Fibroblast of gingiva (primary cell): ENCODE measurements at regions not wholly inside any gene's neighbourhood (a gene's known extent, or its start where the extent isn't known, plus 50 kb on each side); places are given as distances from the start of the nearest gene placed in this dataset.

ENCODE experiments used
- DNase-seq: peaks from one replicate; pipeline ENCODE4 v3.0.0-alpha.2; 2011; ENCODE audit warnings: low read depth

DNA sequence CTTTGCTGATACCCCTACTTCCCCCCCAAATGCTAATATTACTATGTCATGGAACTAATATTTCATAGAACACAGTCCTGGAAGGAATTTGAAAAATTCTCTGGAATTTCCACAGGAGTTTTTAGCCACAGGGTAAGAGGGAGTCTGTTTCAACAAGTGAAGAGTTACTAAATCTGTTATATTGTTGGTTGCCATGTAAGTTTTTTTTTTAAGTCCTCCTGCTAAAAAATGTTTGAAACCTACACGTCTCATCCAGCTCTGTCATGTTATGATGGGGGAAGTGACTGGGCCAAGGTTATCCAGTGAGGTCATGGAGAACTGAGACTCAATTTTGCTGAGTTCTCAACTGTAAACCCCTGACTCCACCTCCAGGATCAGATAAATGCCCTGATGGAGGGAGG, 60.8 kb upstream of the USP24 start:
- peak; percentile 6 for DNase-seq

DNA sequence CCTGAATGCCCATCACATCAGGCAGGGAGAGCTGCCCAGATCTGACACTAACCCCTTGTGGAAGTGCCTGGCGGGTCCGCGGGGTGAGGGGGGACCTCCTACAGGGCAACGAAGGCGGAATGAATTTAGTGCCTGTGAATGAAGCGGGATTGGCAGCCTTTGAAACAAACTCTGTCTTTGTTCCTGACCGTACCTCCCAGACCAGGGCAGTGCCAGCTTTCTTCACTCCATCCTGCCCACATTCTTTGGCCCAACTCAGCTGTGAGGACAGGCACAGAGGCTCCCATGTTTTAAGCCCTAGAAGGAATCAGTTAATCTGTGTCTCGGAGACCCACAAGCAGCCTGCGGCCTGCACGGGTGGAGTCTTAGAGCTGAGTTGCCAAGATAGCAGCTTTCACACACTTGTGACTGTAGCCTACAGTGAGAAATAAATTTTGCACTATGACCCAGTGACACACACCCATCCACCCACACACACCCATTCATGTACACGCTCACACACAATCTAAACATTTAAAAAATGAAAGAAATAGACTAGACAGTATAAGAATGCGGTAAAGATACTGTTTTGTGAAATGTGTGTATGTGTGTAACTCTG, 60.1 kb upstream of the USP24 start:
- DNase-seq, result no peak

DNA sequence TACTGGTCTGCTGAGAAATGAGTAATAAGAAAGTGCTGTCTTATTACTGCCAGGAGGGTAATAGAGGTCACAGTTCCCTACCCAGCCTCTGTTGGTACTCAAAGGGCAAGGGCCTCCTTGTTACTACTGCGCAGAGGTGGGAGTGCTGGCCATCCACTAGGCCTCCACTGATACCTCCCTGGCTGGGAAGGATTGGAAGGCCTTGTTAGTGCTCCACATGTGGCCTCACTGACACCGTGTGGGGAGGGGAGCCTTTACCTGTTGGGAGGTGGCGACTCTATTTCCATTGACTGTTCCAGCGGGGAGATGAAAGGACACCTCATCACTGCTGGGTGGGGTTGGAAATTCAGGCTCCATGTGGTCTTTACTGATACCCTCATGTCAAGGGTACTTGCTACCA, 57.8 kb upstream of the USP24 start:
- DNase-seq, result no peak
